ENCODE measurements at regions not wholly inside any gene's neighbourhood (a gene's known extent, or its start where the extent isn't known, plus 50 kb on each side); places are given as distances from the start of the nearest gene placed in this dataset.

DNA sequence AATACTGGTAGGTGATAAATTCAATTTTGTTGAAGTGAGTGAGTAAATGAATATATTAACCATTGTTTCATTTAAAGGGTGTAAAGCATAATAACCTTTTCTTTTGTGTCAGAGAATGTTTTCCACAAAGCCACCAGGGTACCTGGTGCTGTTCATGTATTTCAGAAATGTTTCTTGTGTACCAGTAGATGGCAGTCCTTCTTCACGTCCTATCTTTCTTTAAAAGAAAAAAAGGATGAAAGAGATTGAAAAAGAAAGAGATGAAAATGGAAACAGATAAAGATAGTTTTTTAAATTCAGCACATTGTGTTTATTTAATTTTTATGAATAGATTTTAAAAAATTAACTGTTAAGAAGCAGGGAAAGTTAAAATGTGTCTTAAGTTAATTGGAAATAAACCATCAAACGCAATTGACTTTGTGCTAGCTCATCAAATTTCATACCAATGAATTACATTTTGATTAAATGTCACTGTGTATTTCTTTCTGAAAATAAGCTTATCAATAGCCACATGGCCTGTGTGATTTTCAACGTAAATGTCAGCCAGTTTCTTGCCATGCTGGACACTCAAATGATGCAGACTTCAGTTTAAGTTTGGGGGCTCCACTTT is 65.5 kb upstream of the CHORDC1 start:
- H3K27ac Mint-ChIP-seq = no peak overlapping the region
- no peaks in the 10 kb centered on the region for H4K20me1 ChIP-seq (ENCODE audit: insufficient read depth, low read length)
- no peak overlapping the region for H3K4me2 ChIP-seq (replicated peaks; ENCODE audit: extremely low read depth, low read length, poor library complexity, severe bottlenecking)
- no peak overlapping the region for H3K4me3 Mint-ChIP-seq
- H3K79me2 ChIP-seq (ENCODE audit: insufficient read depth, low read length) = no peaks in the 10 kb centered on the region
- no peaks in the 10 kb centered on the region for H3K36me3 ChIP-seq (replicated peaks in 1 of 2; ENCODE audit: control insufficient read depth in 1 of 2, insufficient read depth in 2 of 2, low read length in 2 of 2)
- no peaks in the 10 kb centered on the region for H3K4me1 ChIP-seq (ENCODE audit: control insufficient read depth in 1 of 2, insufficient read depth in 2 of 2, low read length in 2 of 2)
- peaks cover 0 to 3% (median 0%) of the 10 kb centered on the region in 7 donors for H3K9me3 Mint-ChIP-seq
- H3K27me3 ChIP-seq (ENCODE audit: control insufficient read depth in 2 of 2, insufficient read depth in 2 of 2, low read length in 2 of 2) = no peaks in the 10 kb centered on the region
- peaks cover 8% of the 10 kb centered on the region for H3K4me1 Mint-ChIP-seq
- no peak overlapping the region for H3K9ac ChIP-seq (ENCODE audit: insufficient read depth, low read length, poor library complexity, severe bottlenecking)
- no peaks in the 10 kb centered on the region for H3K27me3 Mint-ChIP-seq (ENCODE audit: low read depth in 3 of 3)
- TF ChIP-seq, protein P1, sequence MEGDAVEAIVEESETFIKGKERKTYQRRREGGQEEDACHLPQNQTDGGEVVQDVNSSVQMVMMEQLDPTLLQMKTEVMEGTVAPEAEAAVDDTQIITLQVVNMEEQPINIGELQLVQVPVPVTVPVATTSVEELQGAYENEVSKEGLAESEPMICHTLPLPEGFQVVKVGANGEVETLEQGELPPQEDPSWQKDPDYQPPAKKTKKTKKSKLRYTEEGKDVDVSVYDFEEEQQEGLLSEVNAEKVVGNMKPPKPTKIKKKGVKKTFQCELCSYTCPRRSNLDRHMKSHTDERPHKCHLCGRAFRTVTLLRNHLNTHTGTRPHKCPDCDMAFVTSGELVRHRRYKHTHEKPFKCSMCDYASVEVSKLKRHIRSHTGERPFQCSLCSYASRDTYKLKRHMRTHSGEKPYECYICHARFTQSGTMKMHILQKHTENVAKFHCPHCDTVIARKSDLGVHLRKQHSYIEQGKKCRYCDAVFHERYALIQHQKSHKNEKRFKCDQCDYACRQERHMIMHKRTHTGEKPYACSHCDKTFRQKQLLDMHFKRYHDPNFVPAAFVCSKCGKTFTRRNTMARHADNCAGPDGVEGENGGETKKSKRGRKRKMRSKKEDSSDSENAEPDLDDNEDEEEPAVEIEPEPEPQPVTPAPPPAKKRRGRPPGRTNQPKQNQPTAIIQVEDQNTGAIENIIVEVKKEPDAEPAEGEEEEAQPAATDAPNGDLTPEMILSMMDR (IDR thresholded peaks at IDR 0.05) = peak; percentile 50
- H3K4me3 ChIP-seq (replicated peaks in 1 of 3; ENCODE audit: low read depth in 2 of 3, low read length in 3 of 3) = no peak overlapping the region
- no peak overlapping the region for H3K27ac ChIP-seq (ENCODE audit: low read depth in 1 of 2, low read length in 2 of 2)
- WGBS (ENCODE audit: insufficient coverage) = no CpG with 5 or more reads among the region's 3 CpGs
- H2AFZ ChIP-seq (ENCODE audit: insufficient read depth, low read depth, low read length, poor library complexity, severe bottlenecking) = no peak overlapping the region
- H3K9me3 ChIP-seq (replicated peaks in 1 of 2; ENCODE audit: control insufficient read depth in 1 of 2, insufficient read depth in 1 of 2, low read length in 2 of 2) = no peaks in the 10 kb centered on the region
- DNase-seq = no peak
- no peaks in the 10 kb centered on the region for H3K36me3 Mint-ChIP-seq
- intact Hi-C loops (cut with micrococcal nuclease) = no loop called here

DNA sequence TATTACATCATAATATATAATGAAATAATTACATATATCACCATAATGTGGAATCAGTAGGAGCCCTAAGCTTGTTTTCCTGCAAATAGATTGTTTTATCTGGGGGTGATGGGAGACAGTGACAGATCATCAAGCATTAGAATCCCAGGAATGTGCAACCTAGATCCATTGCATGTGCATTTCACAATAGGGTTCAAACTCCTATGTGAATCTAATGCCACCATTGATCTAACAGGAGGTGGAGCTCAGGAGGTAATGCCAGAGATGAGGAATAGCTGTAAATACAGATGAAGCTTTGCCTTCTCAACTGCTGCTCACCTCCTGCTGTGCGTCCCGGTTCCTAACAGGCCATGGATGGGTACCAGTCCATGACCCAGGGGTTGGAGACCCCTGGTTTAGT is 63.8 kb upstream of the CHORDC1 start:
- no peak for DNase-seq
- no peak overlapping the region for H3K4me3 Mint-ChIP-seq
- H3K9me3 Mint-ChIP-seq = peaks cover 0 to 4% (median 1%) of the 10 kb centered on the region in 7 donors
- H3K27me3 ChIP-seq (ENCODE audit: control insufficient read depth in 2 of 2, insufficient read depth in 2 of 2, low read length in 2 of 2) = no peaks in the 10 kb centered on the region
- no peak overlapping the region for H3K27ac Mint-ChIP-seq
- no peak overlapping the region for H3K27ac ChIP-seq (ENCODE audit: low read depth in 1 of 2, low read length in 2 of 2)
- no peak overlapping the region for H3K4me3 ChIP-seq (replicated peaks in 1 of 3; ENCODE audit: low read depth in 2 of 3, low read length in 3 of 3)
- no peak overlapping the region for H3K4me2 ChIP-seq (replicated peaks; ENCODE audit: extremely low read depth, low read length, poor library complexity, severe bottlenecking)
- H3K27me3 Mint-ChIP-seq (ENCODE audit: low read depth in 3 of 3) = peaks cover 0 to 2% (median 0%) of the 10 kb centered on the region in 3 donors
- peaks cover 8% of the 10 kb centered on the region for H3K4me1 Mint-ChIP-seq
- H2AFZ ChIP-seq (ENCODE audit: insufficient read depth, low read depth, low read length, poor library complexity, severe bottlenecking) = no peak overlapping the region
- no peaks in the 10 kb centered on the region for H4K20me1 ChIP-seq (ENCODE audit: insufficient read depth, low read length)
- TF ChIP-seq, protein P1 (IDR thresholded peaks at IDR 0.05) = no peak
- no peaks in the 10 kb centered on the region for H3K36me3 ChIP-seq (replicated peaks in 1 of 2; ENCODE audit: control insufficient read depth in 1 of 2, insufficient read depth in 2 of 2, low read length in 2 of 2)
- no peaks in the 10 kb centered on the region for H3K36me3 Mint-ChIP-seq
- intact Hi-C loops (cut with micrococcal nuclease) = no loop called here
- H3K4me1 ChIP-seq (ENCODE audit: control insufficient read depth in 1 of 2, insufficient read depth in 2 of 2, low read length in 2 of 2) = no peaks in the 10 kb centered on the region
- H3K79me2 ChIP-seq (ENCODE audit: insufficient read depth, low read length) = no peaks in the 10 kb centered on the region
- no peak overlapping the region for H3K9ac ChIP-seq (ENCODE audit: insufficient read depth, low read length, poor library complexity, severe bottlenecking)
- WGBS (ENCODE audit: insufficient coverage) = no CpG with 5 or more reads among the region's 2 CpGs
- no peaks in the 10 kb centered on the region for H3K9me3 ChIP-seq (replicated peaks in 1 of 2; ENCODE audit: control insufficient read depth in 1 of 2, insufficient read depth in 1 of 2, low read length in 2 of 2)

All from CD14-positive monocyte (primary cell).